Ascending aorta (tissue), 2 donors: ENCODE measurements at regions not wholly inside any gene's neighbourhood (a gene's known extent, or its start where the extent isn't known, plus 50 kb on each side); places are given as distances from the start of the nearest gene placed in this dataset.

Experiments
- DNase-seq, 2 donors: peaks; one replicate each; pipeline ENCODE4 v3.0.0-alpha.2; 2019; ENCODE audit warnings: low spot score in 2 of 2
- H3K27ac ChIP-seq, 2 donors: fragments of 200-600 bp; sonication (generic); one replicate each; pipeline ENCODE4 v1.5.1; 2016 to 2017; ENCODE audit warnings: mild to moderate bottlenecking in 1 of 2
- H3K27me3 ChIP-seq: fragments of 200-600 bp; sonication (generic); one replicate; pipeline ENCODE4 v1.5.1; 2017
- H3K36me3 ChIP-seq, 2 donors: fragments of 200-600 bp; sonication (generic); one replicate each; pipeline ENCODE4 v1.5.1; 2016
- H3K4me1 ChIP-seq, 2 donors: fragments of 200-600 bp; sonication (generic); one replicate each; pipeline ENCODE4 v1.5.1; 2016 to 2017; ENCODE audit warnings: mild to moderate bottlenecking in 1 of 2
- H3K4me3 ChIP-seq, 2 donors: fragments of 200-600 bp; sonication (generic); one replicate each; pipeline ENCODE4 v1.5.1; 2016 to 2017; ENCODE audit warnings: mild to moderate bottlenecking in 1 of 2
- H3K9me3 ChIP-seq, 2 donors: fragments of 200-600 bp; sonication (generic); one replicate each; pipeline ENCODE4 v1.5.1; 2016
- CTCF ChIP-seq, 3 experiments: fragments of 200-600 bp in 2 of 3; fragments of 450-650 bp in 1 of 3; sonication (generic) in 2 of 3; IDR thresholded peaks; one replicate each; pipeline ENCODE4 v1.5.1; 2016 to 2019; ENCODE audit warnings: antibody characterized with exemption in 3 of 3, mild to moderate bottlenecking in 1 of 3, moderate library complexity in 1 of 3
- intact Hi-C: fragments of 100-400 bp; cut with DNase I; formaldehyde crosslinking; loops from one replicate; pipeline ENCODE4 v1.15.1; 2023

DNA sequence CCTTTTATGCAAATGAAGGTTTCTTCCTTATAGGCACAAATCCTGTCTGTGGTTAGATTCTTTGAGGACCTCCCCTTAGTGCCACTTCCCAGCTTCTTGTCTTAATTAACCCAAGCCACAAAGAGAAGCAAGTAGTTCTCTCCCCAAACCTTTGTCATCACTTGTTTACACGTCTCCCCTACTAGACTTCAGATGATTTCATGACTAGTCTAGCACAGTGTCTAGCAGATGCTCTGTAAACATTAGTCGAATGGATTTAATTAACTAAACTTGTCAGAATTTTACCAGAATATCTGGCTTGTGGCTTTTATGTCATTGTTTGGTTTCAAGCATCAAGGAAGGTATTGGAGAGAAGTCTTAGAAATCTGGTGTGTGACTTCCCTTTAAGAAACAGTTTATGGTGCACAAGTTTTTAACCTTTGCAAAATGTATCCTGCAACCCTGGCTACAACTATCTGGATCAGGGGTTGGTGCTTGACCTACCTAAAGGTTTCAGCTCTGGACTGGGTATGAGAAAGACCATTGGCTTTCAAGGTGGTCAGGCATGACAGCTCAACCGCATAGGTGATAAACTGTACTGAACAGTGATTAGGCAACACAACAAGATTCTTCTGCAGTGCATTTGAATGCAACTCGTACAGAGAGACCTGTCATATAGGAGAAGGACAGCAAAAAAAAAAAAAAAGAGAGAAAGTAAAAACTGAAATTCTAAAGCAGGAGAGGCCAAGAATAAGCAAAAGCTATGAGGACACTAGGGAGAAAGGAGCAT is 93.2 kb upstream of the CCDC150 start:
- Histone ChIP-seq H3K27ac (no peak overlapping the region), H3K9me3 (no peaks in the 10 kb centered on the region), H3K4me1 (no peaks in the 10 kb centered on the region), H3K27me3 (no peaks in the 10 kb centered on the region), H3K36me3 (no peaks in the 10 kb centered on the region), H3K4me3 (no peak overlapping the region)
- DNase-seq, result no peak
- intact Hi-C loops, result no loop called here
- no peak for TF ChIP-seq CTCF (IDR thresholded peaks at IDR 0.05)

DNA sequence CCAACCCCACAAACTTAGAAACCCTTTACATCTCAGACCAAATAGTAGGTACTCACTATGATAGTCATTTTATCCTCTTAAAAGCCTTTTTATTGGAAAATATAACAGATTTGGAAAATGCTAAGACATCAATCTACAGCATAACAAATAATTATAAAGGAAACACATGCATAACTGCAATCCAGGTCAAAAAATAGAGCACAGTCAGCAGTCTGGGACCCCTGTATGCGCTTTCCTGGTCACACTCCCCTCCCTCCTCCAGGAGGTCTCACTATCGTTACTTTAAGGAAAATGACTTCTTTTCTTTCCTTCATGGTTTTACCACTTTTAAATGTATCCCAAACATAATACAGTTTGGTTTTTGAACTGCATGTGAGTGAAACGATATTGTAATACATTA is 90.5 kb upstream of the CCDC150 start:
- H3K27me3 ChIP-seq, result no peaks in the 10 kb centered on the region
- no peaks in the 10 kb centered on the region for H3K36me3 ChIP-seq
- H3K4me1 ChIP-seq, result no peaks in the 10 kb centered on the region
- intact Hi-C loops, result no loop called here
- no peak for DNase-seq
- no peak overlapping the region for H3K27ac ChIP-seq
- no peaks in the 10 kb centered on the region for H3K9me3 ChIP-seq
- no peak overlapping the region for H3K4me3 ChIP-seq
- TF ChIP-seq CTCF (IDR thresholded peaks at IDR 0.05), result no peak

- DNase-seq, result no peak
- H3K27me3 ChIP-seq, result no peaks in the 10 kb centered on the region
- no peaks in the 10 kb centered on the region for H3K36me3 ChIP-seq
Measured at GRCh38 chr2:196551014-196551413, 88.5 kb upstream of the CCDC150 start.

GRCh38 chr2:196555161-196555560 is 84.4 kb upstream of the CCDC150 start:
- Histone ChIP-seq H3K27me3 (no peaks in the 10 kb centered on the region), H3K9me3 (no peaks in the 10 kb centered on the region), H3K4me3 (no peak overlapping the region), H3K36me3 (no peaks in the 10 kb centered on the region), H3K4me1 (no peaks in the 10 kb centered on the region), H3K27ac (no peak overlapping the region)
- TF ChIP-seq CTCF (IDR thresholded peaks at IDR 0.05), result no peak
- DNase-seq, result no peak
- intact Hi-C loops, result no loop called here

More at GRCh38 chr2:196551014-196551413, 88.5 kb upstream of the CCDC150 start:
- no peak overlapping the region for H3K4me3 ChIP-seq
- intact Hi-C loops, result no loop called here
- TF ChIP-seq CTCF (IDR thresholded peaks at IDR 0.05), result no peak
- no peaks in the 10 kb centered on the region for H3K9me3 ChIP-seq
- H3K27ac ChIP-seq, result no peak overlapping the region
- no peaks in the 10 kb centered on the region for H3K4me1 ChIP-seq

DNA sequence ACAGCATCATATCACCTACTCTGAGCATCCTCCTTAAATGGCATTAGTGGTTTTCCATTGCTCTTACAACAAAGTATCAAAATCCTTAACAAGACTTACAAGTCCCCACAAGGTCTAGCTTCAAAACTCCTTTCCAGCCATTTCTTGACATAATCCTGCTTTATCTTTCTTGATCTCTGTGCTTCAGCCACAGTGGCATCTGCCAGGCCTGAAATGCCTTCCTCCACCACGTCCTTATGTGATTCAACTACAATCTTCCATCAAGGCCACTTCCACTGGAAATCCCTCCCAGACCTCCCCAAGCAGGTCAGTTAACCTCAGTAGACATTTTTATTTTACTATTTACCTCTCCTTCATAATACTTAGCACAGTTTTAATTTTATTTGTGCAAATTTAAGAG is 83.8 kb upstream of the CCDC150 start:
- no peak for TF ChIP-seq CTCF (IDR thresholded peaks at IDR 0.05)
- Histone ChIP-seq H3K27ac (no peak overlapping the region), H3K36me3 (no peaks in the 10 kb centered on the region), H3K9me3 (no peaks in the 10 kb centered on the region), H3K27me3 (no peaks in the 10 kb centered on the region), H3K4me1 (no peaks in the 10 kb centered on the region), H3K4me3 (no peak overlapping the region)
- intact Hi-C loops, result no loop called here
- no peak for DNase-seq

DNA sequence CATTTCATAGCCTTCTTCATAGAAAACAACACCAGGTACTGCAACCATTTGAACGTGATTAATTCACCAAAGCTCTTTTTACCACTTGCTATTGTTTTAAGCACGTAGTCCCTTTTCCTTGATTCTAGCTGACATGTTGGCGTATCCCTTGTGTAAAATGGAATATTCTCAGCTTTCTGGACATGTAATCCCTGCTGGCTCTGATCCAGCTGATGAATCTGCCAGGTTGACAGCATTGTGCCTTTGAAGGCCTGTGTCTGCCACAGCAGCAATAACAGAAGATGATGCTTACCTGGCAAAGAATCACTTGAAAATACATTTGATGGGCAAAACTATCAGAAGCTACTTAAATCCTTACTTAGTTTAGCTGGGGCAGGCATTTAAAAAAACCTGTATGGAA is 81.0 kb upstream of the CCDC150 start:
- no peak for DNase-seq
- TF ChIP-seq CTCF (IDR thresholded peaks at IDR 0.05), result no peak
- no peaks in the 10 kb centered on the region for H3K4me1 ChIP-seq
- H3K27me3 ChIP-seq, result no peaks in the 10 kb centered on the region
- intact Hi-C loops, result no loop called here
- H3K9me3 ChIP-seq, result no peaks in the 10 kb centered on the region
- H3K36me3 ChIP-seq, result no peaks in the 10 kb centered on the region
- H3K27ac ChIP-seq, result no peak overlapping the region
- no peak overlapping the region for H3K4me3 ChIP-seq
